H9 (cell line): ENCODE measurements at regions not wholly inside any gene's neighbourhood (a gene's known extent, or its start where the extent isn't known, plus 50 kb on each side); places are given as distances from the start of the nearest gene placed in this dataset.

Source experiments
- DNase-seq: peaks from one replicate; pipeline ENCODE4 v3.0.0-alpha.2; 2017
- H2AFZ ChIP-seq: one replicate; pipeline ENCODE4 v1.6.1; 2013; ENCODE audit warnings: mild to moderate bottlenecking, low read length, control low read depth, moderate library complexity
- H2AK5ac ChIP-seq: 2 replicates; pipeline ENCODE4 v1.6.1; 2013; ENCODE audit warnings: low read length, control low read depth, mixed read lengths; ENCODE audit not compliant: insufficient read length
- H2BK120ac ChIP-seq: one replicate; pipeline ENCODE4 v1.6.1; 2013; ENCODE audit warnings: low read depth, mild to moderate bottlenecking, low read length, control low read depth, inconsistent platforms; ENCODE audit not compliant: poor library complexity, severe bottlenecking
- H2BK12ac ChIP-seq: 2 replicates; pipeline ENCODE4 v1.6.1; 2013; ENCODE audit warnings: low read length, control low read depth, mixed read lengths, low read depth; ENCODE audit not compliant: insufficient read length
- H2BK15ac ChIP-seq: 2 replicates; pipeline ENCODE4 v1.6.1; 2013; ENCODE audit warnings: low read depth, low read length, control low read depth
- H2BK20ac ChIP-seq: one replicate; pipeline ENCODE4 v1.6.1; 2013; ENCODE audit warnings: low read depth, mild to moderate bottlenecking, low read length, control low read depth, inconsistent platforms; ENCODE audit not compliant: poor library complexity, severe bottlenecking
- H2BK5ac ChIP-seq: 2 replicates; pipeline ENCODE4 v1.6.1; 2013; ENCODE audit warnings: low read length, control low read depth, mixed read lengths; ENCODE audit not compliant: insufficient read length
- H3K14ac ChIP-seq: 2 replicates; pipeline ENCODE4 v1.6.1; 2013; ENCODE audit warnings: low read length, control low read depth; ENCODE audit not compliant: insufficient read depth
- H3K18ac ChIP-seq: 2 replicates; pipeline ENCODE4 v1.6.1; 2013; ENCODE audit warnings: low read depth, mild to moderate bottlenecking, mixed read lengths, low read length, control low read depth; ENCODE audit not compliant: insufficient read length
- H3K23ac ChIP-seq: 2 replicates; pipeline ENCODE4 v1.6.1; 2013; ENCODE audit warnings: low read length, control low read depth, mixed read lengths, low read depth; ENCODE audit not compliant: insufficient read length
- H3K23me2 ChIP-seq: 2 replicates; pipeline ENCODE4 v1.6.1; 2013; ENCODE audit warnings: low read depth, mild to moderate bottlenecking, mixed read lengths, low read length, control low read depth; ENCODE audit not compliant: insufficient read length, poor library complexity, severe bottlenecking
- H3K27ac ChIP-seq: 2 replicates; pipeline ENCODE4 v1.5.1; 2013; ENCODE audit warnings: low read length, control low read depth, mixed read lengths, low read depth; ENCODE audit not compliant: insufficient read length
- H3K27me3 ChIP-seq: 2 replicates; pipeline ENCODE4 v1.6.1; 2013; ENCODE audit warnings: low read length, control low read depth, inconsistent platforms; ENCODE audit not compliant: insufficient read depth
- H3K4ac ChIP-seq: 2 replicates; pipeline ENCODE4 v1.6.1; 2013; ENCODE audit warnings: low read depth, mild to moderate bottlenecking, control low read depth, inconsistent platforms, low read length, moderate library complexity
- H3K4me1 ChIP-seq: 2 replicates; pipeline ENCODE4 v1.6.1; 2013; ENCODE audit warnings: low read length, control low read depth, inconsistent platforms; ENCODE audit not compliant: insufficient read depth
- H3K4me2 ChIP-seq: 2 replicates; pipeline ENCODE4 v1.6.1; 2013; ENCODE audit warnings: low read length, control low read depth, mixed read lengths; ENCODE audit not compliant: insufficient read length, insufficient read depth
- H3K56ac ChIP-seq: 2 replicates; pipeline ENCODE4 v1.6.1; 2013; ENCODE audit warnings: low read depth, mild to moderate bottlenecking, mixed read lengths, low read length, control low read depth; ENCODE audit not compliant: insufficient read length
- H3K79me1 ChIP-seq: 2 replicates; pipeline ENCODE4 v1.6.1; 2013; ENCODE audit warnings: low read depth, mild to moderate bottlenecking, moderate library complexity, low read length, control low read depth, inconsistent platforms; ENCODE audit not compliant: insufficient read depth, poor library complexity, severe bottlenecking
- H3K79me2 ChIP-seq: 2 replicates; pipeline ENCODE4 v1.6.1; 2013; ENCODE audit warnings: low read length, control low read depth, inconsistent platforms; ENCODE audit not compliant: insufficient read depth
- H3K9ac ChIP-seq: 2 replicates; pipeline ENCODE4 v1.6.1; 2013; ENCODE audit warnings: low read length, control low read depth, mixed read lengths; ENCODE audit not compliant: insufficient read length; ENCODE audit errors: extremely low read depth
- H3K9me3 ChIP-seq: one replicate; pipeline ENCODE4 v1.6.1; 2013; ENCODE audit warnings: low read depth, low read length, inconsistent platforms; ENCODE audit not compliant: control insufficient read depth
- H3T11ph ChIP-seq: one replicate; pipeline ENCODE4 v1.6.1; 2013; ENCODE audit warnings: mild to moderate bottlenecking, low read length, control low read depth, inconsistent platforms
- H4K20me1 ChIP-seq: one replicate; pipeline ENCODE4 v1.6.1; 2013; ENCODE audit not compliant: control insufficient read depth, insufficient read length, insufficient read depth
- H4K5ac ChIP-seq: 2 replicates; pipeline ENCODE4 v1.6.1; 2013; ENCODE audit warnings: low read depth, mild to moderate bottlenecking, mixed read lengths, low read length, control low read depth; ENCODE audit not compliant: insufficient read length
- H4K8ac ChIP-seq: replicated peaks from 2 replicates; pipeline ENCODE4 v1.6.1; 2013; ENCODE audit warnings: low read length, control low read depth, mixed read lengths, low read depth; ENCODE audit not compliant: insufficient read length
- H4K91ac ChIP-seq: 2 replicates; pipeline ENCODE4 v1.6.1; 2013; ENCODE audit warnings: low read depth, mild to moderate bottlenecking, moderate library complexity, mixed read lengths, low read length, control low read depth; ENCODE audit not compliant: insufficient read length
- H3K27ac Mint-ChIP-seq, 3 experiments: 2 replicates in 2 of 3; 3 replicates in 1 of 3; pipeline ENCODE4 v1.8.0; 2020 to 2021; ENCODE audit warnings: mixed read lengths in 3 of 3, mild to moderate bottlenecking in 1 of 3, moderate library complexity in 1 of 3
- H3K27me3 Mint-ChIP-seq: 2 replicates; pipeline ENCODE4 v1.8.0; 2021; ENCODE audit warnings: low read depth, mild to moderate bottlenecking, moderate library complexity, mixed read lengths
- H3K36me3 Mint-ChIP-seq, 3 experiments: 2 replicates in 2 of 3; 3 replicates in 1 of 3; pipeline ENCODE4 v1.8.0; 2020 to 2021; ENCODE audit warnings: low read depth in 3 of 3, mixed read lengths in 3 of 3; ENCODE audit not compliant: insufficient read depth in 1 of 3
- H3K4me1 Mint-ChIP-seq, 2 experiments: 2 replicates each; pipeline ENCODE4 v1.8.0; 2020; ENCODE audit warnings: mixed read lengths in 2 of 2
- H3K4me3 Mint-ChIP-seq, 2 experiments: 2 replicates in 1 of 2; 3 replicates in 1 of 2; pipeline ENCODE4 v1.8.0; 2020 to 2021; ENCODE audit warnings: mild to moderate bottlenecking in 2 of 2, mixed read lengths in 2 of 2, moderate library complexity in 1 of 2
- H3K9me3 Mint-ChIP-seq, 2 experiments: 2 replicates in 1 of 2; 3 replicates in 1 of 2; pipeline ENCODE4 v1.8.0; 2020; ENCODE audit warnings: mild to moderate bottlenecking in 2 of 2, mixed read lengths in 2 of 2, moderate library complexity in 1 of 2
- WGBS: extraction: QIAGEN DNeasy Blood & Tissue Kit; methylation state at CpG from one replicate; pipeline ENCODE4 v1.1.7; 2013; ENCODE audit warnings: missing lambda C conversion rate, low lambda C conversion rate, mixed read lengths; ENCODE audit not compliant: insufficient read length; ENCODE audit errors: extremely low coverage; 5-methylcytosine and 5-hydroxymethylcytosine counted together
- TF ChIP-seq, protein P1 (sequence below): fragments of 200-600 bp; sonication (generic); conservative IDR thresholded peaks from 3 replicates; pipeline ENCODE4 v1.8.0; 2021; ENCODE audit warnings: antibody characterized with exemption, mild to moderate bottlenecking

DNA sequence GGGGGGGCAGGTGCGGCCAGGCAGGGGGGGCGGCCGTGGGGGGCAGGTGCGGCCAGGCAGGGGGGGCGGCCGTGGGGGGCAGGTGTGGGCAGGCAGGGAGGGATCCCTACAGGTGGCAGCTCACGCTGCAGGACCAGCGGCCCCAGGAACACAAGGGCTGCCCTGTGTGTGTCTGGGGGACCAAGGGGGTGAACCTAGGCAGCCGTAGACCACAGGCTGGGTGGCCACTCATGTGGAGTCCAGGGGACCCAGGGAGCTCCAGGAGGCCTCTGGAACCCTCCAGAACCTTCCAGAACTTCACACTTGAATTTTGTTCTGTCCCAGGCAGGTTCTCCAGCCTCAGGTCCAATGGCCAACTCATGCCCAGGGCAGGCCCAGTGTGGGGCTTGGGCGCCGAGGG is 51.6 kb upstream of the EGFL7 start:
- Mint-ChIP-seq H3K4me3 (no peak overlapping the region), H3K27me3 (peaks cover 11% of the 10 kb centered on the region), H3K4me1 (peaks cover 16 to 22% of the 10 kb centered on the region in 2 experiments), H3K9me3 (no peaks in the 10 kb centered on the region), H3K27ac (no peak overlapping the region), H3K36me3 (no peaks in the 10 kb centered on the region)
- no peak overlapping the region for H3K27ac ChIP-seq
- no peak overlapping the region for H3K4me2 ChIP-seq
- no peaks in the 10 kb centered on the region for H3K79me2 ChIP-seq
- no peaks in the 10 kb centered on the region for H3K79me1 ChIP-seq
- no peak overlapping the region for H3K23ac ChIP-seq
- no peak overlapping the region for H2AFZ ChIP-seq
- H2BK5ac ChIP-seq: no peak overlapping the region
- TF ChIP-seq, protein P1, sequence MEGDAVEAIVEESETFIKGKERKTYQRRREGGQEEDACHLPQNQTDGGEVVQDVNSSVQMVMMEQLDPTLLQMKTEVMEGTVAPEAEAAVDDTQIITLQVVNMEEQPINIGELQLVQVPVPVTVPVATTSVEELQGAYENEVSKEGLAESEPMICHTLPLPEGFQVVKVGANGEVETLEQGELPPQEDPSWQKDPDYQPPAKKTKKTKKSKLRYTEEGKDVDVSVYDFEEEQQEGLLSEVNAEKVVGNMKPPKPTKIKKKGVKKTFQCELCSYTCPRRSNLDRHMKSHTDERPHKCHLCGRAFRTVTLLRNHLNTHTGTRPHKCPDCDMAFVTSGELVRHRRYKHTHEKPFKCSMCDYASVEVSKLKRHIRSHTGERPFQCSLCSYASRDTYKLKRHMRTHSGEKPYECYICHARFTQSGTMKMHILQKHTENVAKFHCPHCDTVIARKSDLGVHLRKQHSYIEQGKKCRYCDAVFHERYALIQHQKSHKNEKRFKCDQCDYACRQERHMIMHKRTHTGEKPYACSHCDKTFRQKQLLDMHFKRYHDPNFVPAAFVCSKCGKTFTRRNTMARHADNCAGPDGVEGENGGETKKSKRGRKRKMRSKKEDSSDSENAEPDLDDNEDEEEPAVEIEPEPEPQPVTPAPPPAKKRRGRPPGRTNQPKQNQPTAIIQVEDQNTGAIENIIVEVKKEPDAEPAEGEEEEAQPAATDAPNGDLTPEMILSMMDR: no peak
- H4K20me1 ChIP-seq: no peaks in the 10 kb centered on the region
- H4K5ac ChIP-seq: no peak overlapping the region
- no peak overlapping the region for H4K8ac ChIP-seq
- H3K9ac ChIP-seq: no peak overlapping the region
- no peak overlapping the region for H2BK12ac ChIP-seq
- no peaks in the 10 kb centered on the region for H3K27me3 ChIP-seq
- H2AK5ac ChIP-seq: no peak overlapping the region
- H3K23me2 ChIP-seq: no peaks in the 10 kb centered on the region
- H3K56ac ChIP-seq: no peak overlapping the region
- no peak overlapping the region for H2BK20ac ChIP-seq
- H2BK15ac ChIP-seq: no peak overlapping the region
- H3K18ac ChIP-seq: no peak overlapping the region
- DNase-seq: no peak
- WGBS: no CpG with 5 or more reads among the region's 11 CpGs
- no peak overlapping the region for H4K91ac ChIP-seq
- no peaks in the 10 kb centered on the region for H3K9me3 ChIP-seq
- H3T11ph ChIP-seq: no peak overlapping the region
- no peak overlapping the region for H3K14ac ChIP-seq
- no peaks in the 10 kb centered on the region; the same call in 1 of the 2 replicates for H3K4me1 ChIP-seq
- no peak overlapping the region for H2BK120ac ChIP-seq
- H3K4ac ChIP-seq: no peak overlapping the region
